NCI-H2081 (cell line): ENCODE measurements at regions not wholly inside any gene's neighbourhood (a gene's known extent, or its start where the extent isn't known, plus 50 kb on each side); places are given as distances from the start of the nearest gene placed in this dataset.

Experiments used
- DNase-seq, 2 experiments: peaks; one replicate each; lab custom pipeline; 2025; lab: John Stamatoyannopoulos, UW

DNA sequence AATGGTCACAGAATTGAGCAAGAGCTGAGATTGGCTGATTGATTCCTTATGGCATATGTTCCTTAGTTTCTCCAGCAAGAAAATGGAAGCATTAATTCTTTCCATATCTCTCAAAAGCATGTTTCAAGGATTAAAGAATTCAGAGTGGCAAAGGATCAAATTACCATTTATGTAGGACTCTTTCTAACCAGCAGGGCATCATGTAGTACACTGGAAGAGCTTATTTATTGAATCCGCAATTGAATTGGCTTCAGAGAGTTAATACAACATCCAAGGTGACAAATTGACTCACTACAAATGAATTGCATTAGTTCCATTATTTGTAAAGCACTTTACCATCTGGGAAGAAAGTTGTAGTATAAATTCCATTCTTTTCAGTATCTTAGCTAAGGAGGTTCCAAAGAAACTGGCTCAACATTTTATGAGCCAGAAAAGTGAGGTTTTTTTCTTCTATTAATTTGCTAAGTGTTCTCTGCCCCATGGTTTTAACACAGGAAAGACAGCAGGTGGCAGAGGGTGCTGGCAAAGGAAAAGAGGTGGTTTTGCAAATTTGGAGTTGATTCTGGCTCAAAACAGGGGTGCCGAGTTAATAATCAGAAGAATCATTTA lies 409.9 kb downstream of the MTX2 start:
- DNase-seq, result no peak

DNA sequence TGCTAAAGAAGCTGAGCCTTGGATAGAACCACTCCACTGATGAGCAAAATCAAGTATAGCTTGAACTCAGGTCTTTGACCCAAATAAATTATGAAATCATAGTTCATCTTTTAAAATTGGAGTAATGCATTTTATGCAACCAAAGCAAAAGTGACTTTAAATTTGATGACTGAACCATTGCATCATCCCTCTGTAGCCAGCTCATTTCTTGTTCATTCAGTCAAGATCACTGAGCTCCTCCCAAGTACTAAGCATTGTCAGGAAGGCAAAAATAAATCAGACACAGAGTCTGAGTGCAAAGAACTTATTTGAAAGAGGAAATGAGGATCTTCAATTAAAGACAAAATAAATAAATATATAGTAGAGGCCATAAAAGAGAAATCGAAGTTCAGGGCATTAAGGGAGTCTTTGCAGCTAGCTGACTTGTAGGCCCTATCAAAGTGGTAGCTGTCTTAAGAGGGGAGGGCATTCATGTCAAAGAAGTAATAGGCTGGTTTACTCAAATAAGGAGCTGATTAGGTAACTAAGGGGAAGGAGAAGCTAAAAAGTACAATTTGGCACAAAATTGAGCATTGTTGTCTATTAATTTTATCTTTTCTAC lies 411.8 kb downstream of the MTX2 start:
- no peak for DNase-seq

DNA sequence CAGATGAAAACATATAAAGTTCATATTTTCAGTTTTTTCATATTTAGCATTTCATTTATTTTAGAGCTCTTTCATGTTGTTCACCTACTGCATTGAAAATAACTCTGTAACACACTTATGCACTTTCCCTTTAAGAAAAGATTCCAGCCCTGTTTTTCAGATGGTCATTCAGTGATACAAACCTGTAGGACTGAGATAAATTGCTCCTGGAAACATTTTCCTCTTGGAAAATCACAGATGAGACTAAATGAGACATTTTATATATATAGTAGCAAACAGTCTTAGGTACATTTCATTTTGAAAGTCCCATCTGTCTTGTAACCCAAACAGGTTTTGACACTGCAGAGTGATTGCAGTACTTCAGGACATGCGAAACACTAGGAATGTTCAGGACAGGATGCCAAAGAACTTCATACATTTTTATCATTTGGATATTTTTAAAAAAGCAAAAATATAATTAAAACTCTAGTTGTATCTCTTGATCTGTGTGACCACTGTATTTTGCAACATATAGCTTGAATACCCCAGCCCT lies 412.4 kb downstream of the MTX2 start:
- DNase-seq, result no peak

DNA sequence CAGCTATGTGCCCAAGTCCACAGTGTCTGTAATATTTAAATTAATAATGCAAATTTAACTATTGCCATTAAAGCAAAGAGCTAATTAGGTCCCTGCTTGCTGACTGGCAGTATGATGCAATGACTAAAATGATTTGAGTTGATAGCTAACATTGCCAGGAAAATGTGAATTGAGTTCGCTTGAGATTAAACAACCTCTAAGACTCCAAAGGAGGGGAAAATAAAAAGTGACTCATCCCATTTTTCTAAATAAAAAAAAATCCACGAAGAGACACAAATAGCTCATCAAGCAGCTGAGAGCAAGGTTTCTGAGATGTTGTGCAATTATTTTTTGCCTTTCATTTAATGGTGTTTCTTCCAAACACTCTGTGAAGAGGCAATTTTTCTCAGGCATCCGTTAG lies 413.0 kb downstream of the MTX2 start:
- DNase-seq, result no peak

DNA sequence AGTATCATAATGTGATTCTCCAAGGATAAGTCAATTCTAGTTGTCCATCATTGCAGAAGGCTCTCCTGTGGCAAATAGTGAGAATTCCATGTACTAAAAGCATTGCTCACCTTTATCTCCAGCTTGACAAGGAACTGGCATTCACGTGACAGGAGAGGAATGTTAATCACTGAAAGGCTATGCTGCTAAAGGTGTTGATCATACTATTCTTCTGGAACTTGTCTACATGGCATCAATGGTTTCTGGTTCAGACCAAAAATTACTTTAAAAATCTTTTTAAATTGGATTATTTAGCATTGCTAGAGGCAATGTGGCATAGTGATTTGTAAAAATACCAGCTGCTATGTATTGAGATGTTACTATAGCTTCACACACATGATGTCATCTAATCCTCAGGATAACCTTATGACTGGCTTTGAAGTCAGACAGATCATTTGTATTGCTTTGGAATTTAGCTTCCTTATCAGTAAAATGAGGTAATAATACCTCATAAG lies 414.4 kb downstream of the MTX2 start:
- no peak for DNase-seq

DNA sequence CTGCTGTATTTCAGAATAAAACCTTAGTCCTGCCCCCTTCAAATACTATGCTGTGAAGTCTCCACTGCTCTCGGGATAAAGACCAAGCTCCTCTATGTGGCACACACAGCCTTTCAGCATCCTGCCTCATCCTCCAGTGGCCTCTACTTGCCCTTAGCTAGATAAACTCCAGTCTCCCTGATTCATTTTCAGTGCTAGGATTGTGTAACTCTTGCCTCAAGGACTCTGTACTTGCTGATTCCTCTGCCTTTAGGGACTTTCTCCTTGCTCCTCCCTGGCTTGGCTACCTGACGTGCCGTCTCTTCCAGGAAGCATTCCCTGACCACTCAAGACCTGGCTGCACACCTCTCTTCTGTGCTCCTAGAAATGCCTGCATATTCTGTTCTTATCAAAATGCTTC lies 416.7 kb downstream of the MTX2 start:
- no peak for DNase-seq

DNA sequence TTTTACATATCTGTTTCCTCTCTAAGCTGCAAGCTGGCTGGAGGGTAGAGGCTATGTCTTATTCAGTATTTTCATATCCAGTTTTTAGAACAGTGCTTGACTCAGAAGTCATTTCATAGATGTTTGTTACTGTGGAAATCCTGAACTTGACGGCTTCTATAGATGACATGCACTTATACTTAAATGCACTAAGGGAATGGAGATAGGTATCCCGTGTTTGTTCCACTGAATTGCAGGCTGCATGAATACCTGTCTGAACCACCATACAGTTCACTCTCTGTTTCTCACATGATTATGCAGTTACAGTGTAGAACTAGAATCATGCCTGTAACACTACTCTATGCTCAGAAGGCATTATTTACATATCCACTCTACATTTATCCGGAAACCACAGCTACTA lies 417.1 kb downstream of the MTX2 start:
- DNase-seq, result no peak

DNA sequence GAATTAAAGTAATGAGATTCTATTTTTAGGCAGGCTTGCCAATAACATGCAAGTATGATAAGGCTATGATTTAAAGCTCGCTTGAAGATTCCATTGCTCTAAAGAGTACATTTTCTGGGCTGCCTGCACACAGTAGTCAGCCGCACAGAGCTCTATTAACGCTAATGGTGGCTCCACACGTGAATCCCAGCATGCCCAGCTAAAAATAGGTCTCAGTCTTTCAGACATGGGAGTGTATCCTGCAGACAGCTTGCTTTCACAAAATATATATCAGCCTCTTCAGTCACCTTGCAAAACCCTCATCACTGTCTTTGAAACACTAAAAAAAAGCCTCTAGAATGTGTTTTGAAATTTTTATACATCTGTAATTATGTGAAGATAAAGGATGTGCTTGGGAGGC lies 418.1 kb downstream of the MTX2 start:
- DNase-seq, result no peak

DNA sequence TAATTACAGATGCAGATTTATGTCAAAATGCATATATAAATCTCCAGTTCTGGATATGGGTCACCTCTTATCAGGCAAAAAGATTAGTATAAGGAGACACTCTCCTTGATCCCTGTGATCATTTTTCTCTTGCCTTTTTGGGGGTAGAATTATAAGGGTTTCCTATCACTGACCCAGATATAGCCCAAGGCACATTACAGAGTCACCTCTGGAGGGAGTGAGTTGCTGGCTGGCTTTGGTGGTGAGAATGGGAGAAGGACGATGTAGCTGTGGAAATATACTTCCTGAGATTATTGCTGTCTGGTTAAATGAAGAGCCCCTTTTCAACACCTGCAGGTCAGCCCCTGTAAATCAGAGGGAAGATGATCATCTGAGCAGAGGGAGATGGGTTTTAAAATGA lies 418.7 kb downstream of the MTX2 start:
- no peak for DNase-seq

DNA sequence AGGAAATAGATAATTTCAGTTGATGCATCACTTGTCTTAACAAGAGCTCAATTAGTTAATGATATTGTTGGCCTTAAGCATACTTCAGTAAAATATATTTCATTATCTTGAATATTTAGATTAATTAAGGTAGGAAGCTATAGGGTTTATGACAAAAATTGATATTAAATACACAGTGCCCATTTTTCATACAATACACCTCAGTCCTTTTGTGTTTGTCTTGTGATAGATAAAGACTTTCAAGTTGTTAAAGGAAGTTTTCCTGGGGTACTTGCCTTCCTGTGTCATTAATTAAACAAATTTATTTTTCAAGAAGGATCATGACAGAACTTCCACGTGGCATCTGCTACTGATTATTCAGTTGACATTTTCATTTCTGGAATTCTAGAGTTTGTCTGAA lies 420.5 kb downstream of the MTX2 start:
- no peak for DNase-seq

DNA sequence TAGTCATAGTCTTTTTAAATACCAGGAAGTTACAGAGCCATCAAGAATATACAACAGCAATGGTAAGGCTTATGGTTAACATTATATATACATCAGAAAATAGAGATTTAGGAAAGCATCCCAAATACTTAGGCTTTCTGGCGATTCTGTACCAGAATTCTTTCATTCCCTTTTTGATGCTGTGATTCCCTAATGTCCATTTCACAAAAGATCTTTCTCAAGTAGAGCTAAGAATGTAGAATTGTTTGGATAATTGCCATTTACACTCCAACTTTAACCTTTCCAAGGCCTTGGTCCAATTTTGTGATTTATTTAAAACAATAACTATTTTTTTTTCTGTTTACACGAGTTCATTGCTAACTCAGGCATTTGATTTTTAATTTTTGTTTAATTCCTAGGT lies 422.2 kb downstream of the MTX2 start:
- DNase-seq, result no peak

DNA sequence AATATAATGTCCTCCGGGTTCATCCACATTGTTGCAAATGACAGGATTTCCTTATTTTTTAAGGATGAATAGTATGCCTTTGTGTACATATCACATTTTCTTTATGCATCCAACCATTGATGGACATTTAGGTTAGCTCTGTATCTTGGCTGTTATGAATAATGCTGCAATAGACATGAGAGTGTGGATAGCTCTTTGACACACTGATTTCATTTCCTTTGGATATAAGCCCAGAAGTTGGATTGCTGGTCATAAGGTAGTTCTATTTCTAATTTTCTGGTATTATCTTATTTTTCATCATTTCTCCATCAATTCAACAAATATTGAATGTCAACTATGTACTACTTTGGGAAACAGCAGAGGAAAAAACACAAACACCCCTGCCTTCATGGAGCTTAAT lies 423.3 kb downstream of the MTX2 start:
- DNase-seq, result no peak

DNA sequence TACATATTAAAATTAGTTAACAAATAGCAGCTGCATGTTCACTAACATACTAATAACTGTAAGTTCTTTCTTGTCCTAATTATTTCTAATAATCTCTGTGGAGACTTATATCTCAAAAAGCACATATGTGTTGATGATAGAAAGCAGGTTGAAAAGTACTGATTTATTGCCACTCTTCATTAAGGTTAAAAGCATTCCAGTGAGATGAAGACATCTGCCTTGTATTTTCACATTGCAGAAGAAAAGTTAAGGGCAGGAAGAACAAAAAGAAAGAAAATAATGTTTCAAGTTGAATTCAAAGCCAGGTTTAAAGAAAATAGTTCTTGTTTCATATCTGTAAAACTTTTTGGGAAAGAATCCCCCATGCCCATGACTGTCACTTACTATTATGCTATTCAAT lies 429.9 kb downstream of the MTX2 start:
- no peak for DNase-seq

DNA sequence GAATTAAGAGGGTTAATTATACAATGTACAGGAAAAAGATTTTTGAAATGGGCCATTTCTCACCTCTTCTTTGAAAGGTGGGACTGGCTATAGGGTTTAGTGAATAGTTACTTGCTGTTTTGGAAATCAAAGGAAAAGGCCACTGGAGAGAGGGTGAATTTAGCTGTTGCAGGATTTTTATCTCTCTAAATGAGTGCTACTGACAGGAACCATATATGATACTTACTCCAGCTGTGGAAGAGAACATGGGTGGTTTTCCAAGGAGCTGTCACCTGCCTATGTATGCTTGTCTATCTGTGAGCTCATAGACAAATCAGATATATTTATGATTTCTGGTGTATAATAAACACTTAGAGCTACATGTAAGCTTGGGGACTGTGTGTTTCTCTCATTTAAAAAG lies 430.4 kb downstream of the MTX2 start:
- no peak for DNase-seq

DNA sequence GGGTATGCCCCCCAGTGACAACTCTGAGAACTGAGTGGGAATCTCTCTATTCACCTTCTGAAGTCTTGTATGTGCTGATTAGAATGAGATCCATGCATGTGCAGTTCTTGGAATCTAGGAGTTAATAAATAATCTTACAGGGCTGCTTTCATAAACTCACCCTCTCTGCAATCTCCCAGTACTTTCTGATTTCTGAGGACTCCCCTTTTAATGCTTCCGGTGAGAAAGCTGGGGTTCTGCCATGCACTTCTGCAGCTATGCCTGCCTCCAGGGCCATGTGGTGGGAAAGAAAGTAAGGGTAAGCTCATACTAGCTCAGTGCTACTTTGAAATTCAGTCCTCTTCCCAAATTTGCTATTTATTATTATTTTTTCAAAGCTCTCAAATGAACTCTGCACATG lies 432.9 kb downstream of the MTX2 start:
- no peak for DNase-seq

DNA sequence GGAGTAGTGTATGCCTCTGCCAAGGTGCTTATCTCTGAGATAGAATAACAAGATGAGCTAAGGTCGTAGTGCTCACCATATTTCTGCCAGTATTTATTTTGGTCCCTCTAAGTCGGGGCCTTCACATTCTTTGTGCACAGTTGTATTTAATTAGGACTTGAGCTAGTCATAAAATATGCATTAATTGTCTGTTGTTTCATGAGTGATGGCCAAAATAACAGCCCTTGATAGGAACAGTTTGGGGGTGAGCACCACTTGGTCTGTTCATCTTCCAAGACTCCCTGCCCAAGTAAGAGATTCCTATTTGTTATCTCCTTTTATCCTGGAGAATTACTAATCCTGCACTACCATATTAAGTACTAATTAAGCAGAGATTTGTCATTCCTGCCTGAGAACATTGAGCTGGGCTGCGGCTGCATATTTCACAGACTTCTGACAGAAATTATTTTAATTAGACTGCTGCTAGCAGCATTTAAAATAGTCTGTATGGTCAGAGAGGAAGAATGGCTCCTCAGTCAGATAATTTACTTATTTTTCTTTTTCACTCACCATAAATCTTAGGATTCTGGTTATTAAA lies 435.1 kb downstream of the MTX2 start:
- DNase-seq, result no peak

DNA sequence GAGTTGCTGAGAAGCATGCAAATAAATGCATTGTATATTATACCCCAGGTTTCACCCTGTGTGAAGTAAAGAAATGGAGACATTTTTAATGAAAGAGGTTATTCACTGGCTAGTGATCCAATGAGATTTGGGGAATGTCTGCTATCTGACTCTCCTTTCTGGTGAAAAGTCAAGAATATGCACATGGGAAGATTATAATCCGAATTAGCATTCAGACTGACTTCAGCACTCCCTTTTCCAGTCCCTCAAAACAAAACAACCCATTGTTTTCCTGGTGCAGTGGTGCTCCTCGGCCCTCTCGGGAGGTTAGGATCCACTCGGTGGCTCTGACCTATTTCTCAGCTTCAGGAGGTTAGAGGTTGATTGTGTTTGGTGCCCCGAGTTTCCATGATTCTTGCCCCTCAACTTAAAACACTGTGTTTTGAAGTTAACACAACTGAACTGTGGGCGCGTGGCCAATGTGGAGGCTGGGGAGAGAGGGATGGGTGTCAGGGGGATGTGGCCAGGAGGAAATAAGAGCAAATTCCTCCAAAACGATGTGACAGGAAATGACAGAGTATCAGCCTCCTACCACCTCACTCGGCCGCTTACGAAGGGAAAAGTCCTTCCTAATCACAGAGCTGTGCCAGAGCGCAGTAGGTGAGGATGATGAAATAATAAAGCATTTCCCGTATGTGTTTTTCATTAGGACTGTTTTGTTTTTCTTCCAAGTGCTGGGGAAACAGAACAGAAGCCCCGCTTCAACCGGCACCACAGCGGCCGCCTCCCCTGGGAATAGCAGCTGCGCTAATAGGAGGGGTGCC lies 440.1 kb downstream of the MTX2 start:
- no peak for DNase-seq

DNA sequence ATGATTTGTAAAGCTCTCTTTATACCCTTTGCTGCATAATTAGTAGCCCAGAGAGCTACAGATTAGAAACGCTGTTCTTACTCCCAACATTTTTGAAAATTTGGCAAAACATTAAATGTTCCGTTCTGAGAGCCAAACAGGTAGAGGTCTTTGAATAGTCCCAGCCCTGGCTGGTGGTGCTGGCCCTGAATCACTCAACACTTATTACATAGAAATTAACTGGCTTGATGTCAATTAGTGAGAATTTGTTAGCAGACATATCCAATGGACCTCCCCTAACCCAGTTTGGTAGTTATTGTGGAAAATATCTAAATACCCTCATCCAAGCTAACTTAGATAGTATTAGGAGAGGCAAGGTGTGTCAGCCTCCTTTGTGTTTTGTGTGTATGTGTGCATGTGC lies 440.7 kb downstream of the MTX2 start:
- DNase-seq, result no peak

DNA sequence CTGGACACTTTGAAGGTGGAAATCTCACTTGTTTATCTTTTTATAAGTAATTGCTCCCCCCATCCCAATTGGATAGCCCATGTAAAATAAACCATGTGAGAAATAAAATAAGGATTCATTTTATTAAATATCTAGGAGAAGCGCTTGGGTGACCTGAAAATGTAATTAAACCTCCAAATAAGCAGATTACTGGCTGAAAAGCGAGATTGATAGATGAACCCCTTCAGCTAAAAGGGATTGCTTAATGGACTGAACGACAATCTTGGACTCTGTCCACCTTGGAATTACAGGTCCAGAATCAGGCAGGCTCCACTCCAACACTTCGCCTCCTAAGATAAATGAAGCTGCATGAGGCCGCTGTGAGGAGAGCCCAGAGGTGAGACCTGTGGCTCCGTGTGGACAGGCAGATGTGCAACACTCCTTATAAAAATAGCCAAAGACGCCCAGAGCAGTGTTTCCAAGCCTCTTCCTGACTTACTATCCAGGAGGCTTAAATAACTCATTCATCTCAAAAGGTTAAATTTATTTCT lies 441.5 kb downstream of the MTX2 start:
- peak in 1 of 2 experiments; percentile 35 for DNase-seq

DNA sequence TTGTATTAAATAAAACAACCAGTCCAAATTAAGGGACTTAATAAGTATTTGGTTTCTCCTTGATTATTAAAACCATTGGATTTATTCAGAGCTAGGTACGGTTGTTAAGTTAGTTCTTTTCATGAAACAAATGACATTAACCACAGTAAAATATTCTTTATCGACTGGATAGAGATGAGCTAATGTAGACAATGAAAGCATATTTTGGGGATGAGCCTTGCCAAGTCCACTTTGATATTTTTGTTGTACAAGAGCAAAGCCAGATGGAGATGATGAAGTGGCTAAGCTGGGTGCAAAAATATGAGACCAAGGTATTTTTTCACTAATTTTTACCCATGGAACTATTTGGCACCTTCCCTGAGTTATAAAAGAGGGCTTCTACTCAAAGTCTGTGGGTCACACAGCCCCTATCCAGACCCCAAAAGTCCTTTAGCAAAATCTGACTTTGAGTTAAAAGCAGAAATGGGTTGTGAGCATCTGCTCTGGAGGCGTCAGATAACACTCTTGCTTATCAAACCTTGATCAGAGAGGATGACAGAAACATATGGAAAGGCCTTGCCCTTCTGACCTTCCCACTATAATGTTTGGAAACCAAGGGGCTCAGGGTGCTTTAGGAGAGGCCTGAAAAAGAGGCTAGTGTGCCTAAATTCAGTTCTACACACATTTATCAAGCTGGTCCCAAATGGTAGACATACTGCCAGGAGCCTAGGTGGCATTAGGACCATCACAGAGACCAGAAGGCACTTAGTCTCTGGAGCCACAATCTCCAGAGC lies 456.8 kb downstream of the MTX2 start:
- no peak for DNase-seq

DNA sequence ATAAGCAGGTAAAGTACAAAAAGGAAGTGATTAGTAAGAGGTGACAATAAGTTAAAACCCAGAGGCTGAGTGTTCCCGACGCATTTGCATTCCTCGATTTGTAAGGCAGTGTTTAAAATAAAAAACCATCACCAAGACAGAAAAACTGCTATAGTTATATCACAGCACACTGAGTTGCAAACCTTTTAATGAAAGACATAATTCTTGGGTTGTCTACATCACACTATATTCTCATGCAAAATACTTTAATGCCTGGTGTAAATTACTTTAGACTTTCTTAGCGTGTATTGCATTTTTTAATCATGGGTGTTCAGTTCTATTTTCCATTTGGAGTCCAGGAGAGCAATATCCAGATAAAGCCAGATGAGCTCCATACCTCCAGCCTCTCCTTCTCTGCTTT lies 458.5 kb downstream of the MTX2 start:
- no peak for DNase-seq
